HG03520 (cell line): ENCODE measurements at regions not wholly inside any gene's neighbourhood (a gene's known extent, or its start where the extent isn't known, plus 50 kb on each side); places are given as distances from the start of the nearest gene placed in this dataset.

Experiments
- ATAC-seq: cut with Tn5 transposase; IDR thresholded peaks from one replicate; pipeline ENCODE4 v1.9.1; 2021; ENCODE audit warnings: mild to moderate bottlenecking, moderate library complexity; ENCODE audit not compliant: unreplicated experiment

DNA sequence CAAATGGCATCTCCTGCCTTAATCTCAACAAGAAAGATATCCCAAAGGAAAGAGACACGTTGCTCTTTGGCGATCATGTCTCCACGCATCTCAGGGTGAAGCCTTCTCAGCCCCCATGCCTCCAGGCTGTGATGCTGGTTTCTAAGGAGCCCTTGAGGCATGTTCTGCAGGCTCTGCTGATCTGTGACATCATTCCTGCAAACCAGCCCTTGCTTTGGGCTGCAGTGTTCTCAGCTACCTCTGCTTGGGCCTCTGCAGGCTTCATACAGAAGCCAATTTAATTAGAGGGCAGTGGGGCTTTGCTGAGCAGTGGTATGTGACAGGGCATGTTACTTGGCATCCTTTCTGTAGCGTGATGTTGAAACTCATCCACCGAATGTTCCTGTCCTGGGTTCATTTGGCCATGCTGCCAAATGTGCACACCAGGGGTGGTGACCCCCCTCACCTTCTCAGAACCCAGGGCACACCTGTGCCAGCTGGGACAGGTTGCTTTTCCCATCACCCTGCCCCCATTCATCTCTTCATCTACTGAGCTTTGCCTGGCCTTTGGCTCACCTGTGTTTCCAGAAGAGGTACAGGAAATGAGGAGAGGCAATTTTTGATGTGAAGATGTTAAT is 230.9 kb downstream of the TEX29 start:
- ATAC-seq, result no peak

DNA sequence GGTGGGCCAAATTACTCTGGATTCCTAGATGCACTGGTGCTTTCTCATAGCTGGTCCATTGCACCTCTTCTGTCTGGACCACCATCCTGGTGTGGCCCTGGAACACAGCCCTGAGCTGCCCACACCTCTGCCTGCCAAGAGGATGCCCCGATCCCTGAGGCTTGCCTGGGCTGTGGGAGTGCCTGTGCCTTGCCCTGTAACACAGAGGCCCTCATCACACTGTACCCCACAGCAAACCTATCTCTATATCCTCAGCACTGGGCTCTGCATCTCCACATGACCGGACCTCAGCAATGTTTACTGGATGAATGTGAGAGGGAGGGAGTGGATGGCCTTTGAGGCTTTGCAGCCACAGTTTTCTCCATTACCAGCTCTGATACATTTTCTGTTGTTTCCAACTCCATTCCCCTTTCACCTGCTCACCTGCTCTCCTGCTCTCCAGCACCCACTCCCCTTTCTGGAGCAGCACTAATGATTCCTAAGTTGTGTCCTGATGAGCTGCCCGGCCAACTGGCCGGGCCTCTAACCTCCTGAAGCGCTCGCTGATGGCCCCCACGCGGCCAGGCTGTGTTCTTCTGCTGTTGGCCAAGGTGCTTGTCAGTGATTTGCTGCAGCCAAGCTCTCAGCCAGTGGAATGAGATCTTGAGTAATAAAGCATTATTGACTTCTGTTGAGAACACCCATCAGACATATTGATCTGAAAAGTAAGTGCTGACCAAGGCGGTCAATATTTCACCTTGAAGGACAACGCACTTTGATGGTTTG is 232.6 kb downstream of the TEX29 start:
- no peak for ATAC-seq

DNA sequence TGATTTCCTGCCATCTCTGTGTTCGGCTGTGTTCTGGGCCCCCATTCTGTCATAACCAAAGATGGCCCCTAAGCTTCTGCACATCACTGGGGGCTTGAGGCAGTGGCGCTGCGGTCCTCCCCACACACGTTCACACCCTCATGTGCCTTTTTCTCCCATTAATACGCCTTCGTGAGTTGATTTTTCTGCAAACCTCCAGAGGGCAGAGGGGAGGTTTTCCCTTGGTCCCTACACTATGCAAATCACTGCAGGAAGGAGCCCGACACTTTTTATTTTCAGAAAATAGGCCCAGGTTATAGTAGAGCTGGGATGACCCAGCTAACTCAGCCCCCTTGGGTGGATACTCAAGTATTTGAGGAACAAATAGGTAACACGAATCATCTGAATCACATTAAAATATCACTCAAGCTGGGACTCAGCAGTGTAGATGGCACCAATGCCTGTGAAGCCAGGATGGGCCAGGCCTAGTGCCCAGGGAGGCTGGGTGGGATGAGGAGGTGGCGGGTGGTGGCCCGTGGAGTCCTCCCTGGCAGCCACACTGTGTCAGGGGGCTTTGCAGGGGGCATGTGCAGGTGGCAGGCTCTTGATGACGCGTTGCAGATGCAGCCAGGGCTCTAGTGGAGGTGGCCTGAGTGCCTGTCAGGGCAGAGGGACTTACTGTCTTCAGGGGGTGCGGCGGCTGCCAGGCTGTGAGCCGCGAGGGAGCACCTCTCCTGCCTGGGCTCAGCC is 234.3 kb downstream of the TEX29 start:
- no peak for ATAC-seq

DNA sequence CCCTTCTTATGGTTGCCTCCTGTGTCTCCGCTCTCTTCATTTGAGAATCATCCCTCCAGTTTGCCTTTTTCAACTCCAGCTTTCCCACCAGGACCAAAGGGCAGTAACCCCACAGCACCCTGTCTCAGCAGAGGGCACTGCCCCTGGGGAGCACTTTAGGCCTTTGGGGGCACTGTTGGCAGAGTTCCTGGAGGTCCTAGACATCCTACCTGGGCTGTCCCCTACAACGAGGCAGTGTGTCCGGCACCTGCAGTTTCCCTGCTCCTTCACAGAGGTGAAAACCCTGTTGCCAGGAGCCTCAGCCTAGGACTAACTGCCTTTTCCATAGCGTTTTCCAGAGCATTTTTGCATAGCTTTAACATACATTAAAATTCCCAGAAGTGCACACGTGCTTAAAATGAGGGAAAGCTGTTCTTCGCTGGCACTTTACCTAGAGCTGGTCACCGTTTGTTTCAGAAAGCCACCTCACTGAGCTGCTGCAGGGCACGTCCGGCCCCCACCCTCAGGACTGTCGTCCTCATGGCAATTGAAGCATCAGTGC is 234.9 kb downstream of the TEX29 start:
- ATAC-seq, result no peak

DNA sequence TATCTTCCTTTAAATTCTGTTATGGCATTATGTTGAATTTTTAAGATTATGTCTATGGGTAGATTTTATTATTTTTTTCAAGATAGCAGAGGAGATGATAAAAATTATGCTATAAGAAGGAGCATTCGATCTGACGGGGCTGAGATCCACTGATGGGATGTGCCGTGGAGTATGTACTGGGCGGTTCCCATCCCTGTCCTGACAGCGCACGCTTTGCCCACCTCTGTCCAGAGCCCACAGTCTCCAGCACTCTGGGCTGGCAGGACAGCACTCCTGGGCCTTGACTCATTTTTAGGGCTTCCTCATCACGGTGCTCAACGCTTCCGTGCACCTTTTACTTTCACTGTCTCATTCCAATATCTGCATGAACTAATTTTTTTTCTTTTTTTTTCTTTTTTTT is 235.5 kb downstream of the TEX29 start:
- no peak for ATAC-seq

DNA sequence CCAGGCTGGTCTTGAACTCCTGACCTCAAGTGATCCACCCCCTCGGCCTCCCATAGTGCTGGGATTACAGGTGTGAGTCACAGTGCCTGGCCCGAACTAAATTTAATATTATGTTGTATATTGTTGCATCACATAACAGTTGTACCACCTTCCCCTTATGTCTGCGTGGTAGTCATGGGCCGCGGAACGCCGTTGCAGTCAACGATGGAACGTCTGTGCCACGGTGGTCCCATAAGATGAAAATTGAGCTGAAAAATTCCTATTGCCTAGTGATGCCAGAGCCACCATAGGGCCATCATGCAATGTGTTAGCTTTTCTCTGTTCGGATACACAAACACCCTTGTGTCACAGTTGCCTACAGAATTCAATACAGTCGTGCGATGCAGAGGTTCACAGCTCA is 236.1 kb downstream of the TEX29 start:
- no peak for ATAC-seq

DNA sequence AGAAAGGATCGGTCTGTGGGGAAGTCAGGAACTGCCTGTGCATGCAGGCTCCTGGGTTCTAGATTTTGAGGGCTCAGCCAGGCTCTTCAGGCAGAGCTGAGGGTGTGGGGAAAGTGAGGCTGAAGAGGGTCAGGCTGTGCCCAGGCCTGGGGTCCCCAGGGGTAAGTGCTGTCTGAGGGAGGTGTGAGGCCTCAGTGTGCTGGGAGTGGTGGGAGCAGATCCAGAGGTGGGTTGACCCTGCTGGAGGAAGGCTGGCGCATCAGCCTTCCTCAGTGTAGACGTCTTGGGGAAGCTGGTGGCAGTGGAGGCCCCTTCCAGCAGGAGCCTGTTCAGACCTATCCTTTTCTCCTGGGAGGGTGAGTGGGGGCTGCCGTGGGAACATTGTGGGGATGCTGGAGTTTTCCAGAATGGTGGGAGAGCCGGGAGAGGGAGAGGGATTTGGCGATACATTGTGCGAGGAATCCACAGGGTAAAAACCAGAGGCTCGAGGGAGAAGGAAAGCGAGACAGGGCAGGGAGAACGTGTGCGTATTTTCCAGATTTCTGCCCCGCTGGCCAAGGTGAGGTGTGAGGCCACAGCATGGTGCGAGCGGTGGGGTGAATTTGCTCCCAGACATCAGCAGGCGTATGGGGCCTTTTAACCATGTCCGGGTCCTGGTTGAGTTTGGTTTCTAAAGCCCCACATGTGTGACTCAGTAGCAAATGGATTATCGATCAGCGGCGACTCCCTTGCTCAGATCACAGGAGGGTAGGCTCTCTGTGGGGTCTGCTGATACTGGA is 237.7 kb downstream of the TEX29 start:
- ATAC-seq, result no peak

DNA sequence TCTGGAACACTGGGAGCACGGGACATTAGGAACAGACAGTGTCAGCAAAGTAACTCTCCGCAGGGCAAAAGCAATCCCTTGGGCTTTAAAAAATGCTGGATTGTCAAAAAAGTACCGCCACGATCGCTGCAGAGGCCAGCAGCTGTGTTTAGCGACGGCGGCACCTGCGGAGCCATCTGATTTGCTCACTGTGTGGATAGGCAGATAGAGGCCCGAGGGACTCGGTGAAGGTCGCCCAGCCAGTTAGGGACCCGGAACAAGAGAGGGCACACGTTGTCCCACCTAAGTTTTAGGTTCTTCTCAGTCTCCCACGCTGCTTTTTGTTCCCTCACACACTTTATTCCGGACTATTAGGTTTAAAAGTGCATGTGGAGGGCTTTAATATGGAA is 238.3 kb downstream of the TEX29 start:
- no peak for ATAC-seq

DNA sequence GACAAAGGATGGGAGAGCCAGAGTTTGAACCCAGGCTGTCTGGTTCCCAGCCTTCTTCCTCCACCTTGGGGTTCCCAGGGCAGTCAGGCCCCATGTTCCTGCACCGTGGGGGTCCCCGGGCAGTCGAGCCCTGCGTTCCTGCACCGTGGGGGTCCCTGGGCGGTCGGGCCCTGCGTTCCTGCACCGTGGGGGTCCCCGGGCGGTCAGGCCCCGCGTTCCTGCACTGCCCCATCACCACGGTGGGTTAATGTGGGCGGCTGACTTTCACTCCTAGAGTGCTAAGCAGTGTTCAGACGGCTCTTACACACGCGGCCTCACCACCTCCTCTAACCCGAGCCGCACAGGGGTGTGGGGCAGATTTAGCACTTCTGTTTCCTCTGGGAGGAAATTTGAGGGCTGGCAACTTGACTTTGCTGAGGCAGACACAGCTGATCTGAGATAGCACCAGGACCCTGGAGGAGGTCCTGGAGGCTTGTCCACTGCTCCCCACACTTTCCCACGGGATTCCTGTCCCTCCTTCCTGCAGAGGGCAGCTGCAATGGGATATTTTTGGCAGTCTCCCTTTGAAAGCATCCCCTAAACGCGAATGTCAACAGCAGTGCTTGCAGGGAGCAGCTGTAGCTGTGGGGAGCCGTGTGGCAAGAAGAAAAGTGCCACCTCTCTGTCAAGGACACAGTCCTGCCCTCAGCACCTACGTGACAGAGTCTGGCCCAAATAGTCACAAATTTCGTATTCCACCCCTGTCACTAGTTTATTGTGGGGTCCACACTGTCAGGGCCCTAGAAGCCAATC is 239.4 kb downstream of the TEX29 start:
- ATAC-seq, result no peak

DNA sequence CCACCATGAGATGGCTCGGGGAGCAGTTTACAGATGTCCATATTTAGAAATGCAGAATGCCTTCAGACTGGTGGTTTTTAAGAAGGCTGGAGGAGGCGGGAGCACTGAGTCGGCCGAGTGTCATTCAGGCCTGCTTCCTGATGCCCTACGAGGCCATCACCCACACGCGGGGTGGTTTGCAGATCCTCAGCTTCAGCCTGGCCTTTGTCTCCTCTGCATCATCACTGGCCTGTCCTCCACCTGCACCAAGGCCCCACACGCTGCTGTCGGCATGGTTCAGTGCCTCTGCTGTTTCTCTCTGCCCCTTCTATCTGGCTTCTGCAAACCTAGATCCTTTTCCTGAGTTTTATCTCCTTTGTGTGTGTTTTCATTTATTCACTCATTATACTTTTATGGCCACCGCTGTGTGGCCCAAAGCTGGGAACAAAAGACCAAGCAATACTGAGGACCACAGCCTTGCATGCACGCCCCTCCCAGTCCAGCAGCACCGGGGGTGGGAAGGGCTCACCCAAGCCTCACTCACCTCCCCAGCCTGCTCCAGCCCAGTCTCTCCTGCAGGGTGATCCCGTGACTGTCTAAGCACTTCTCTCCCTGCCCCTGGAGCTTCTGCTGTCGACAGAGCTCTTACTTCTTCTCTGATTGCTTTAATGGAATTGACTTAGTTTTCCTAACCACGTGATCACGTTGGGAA is 240.8 kb downstream of the TEX29 start:
- ATAC-seq, result no peak

DNA sequence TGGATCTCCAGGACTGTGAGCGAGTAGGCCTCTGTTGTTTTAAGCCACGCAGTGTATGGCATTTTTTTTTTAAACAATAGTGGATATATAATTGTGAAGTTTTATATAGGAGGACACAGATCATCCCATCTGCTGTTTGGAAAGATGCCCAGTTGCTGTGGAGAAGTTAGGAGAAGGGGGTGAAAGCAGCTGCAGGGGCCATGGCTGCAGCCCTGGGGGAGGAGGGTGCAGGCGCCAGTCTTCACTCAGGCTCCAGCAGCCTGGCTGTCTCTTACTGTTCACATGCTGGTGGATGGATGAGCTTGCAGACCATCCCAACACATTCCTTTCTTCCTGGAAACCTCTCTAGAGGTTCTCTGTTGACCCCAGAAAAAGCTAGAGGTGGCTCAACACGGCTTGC is 242.3 kb downstream of the TEX29 start:
- ATAC-seq, result no peak

DNA sequence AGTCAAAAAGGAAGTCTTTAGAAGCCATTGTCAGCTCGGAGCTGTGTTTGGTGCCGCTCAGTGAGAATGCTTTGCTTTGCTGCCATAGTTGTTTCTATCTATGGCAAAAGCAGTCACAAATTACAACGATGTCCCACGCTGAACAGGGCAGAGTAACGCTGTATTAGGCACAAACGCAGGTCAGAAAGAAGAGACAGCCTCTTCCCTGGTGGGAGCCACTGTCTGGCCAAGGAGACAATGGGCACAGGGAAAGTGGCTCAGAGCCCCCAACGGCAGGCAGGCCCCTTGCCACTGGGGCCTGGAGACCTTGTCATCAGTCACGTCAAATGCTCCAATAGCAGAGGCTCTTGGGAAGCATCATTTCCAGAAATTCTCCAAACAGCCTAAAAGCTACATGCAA is 244.2 kb downstream of the TEX29 start:
- ATAC-seq, result no peak

DNA sequence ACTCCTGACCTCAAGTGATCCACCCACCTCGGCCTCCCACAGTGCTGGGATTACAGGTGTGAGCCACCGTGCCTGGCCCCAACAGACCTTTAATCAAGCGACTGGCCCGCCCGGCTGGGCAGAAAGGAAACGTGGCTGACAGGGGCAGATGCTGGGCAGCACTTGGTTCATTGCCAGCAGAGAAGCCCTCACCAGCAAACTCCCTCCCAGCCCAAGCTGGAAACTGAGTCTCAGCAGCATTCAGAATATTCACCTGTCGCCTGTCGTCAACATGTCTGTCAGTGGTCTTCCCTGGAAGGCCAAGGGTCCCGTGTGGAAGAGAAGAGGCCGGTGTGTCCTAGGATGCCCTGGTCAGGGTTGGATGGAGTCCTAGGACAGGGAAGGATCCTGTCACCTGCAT is 245.0 kb downstream of the TEX29 start:
- ATAC-seq, result no peak

DNA sequence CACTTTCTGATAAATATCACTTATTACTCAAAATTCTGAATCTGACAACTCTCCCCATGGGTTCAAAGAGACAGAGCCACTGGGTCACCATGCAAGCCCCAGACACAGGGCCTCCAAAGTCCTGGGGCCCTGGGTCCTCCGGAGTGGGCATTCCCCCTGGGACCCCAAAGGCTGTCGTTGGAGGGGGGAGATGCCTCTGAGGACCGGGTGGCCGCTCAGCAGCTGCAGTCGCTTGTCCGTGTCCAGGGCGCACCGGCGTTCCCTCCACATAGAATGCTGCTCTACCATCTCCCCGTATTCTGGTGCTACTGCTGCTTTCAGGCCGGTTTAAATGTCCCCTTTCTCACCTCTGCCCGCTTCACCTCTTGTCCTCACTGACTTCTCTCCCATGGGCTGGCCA is 246.1 kb downstream of the TEX29 start:
- no peak for ATAC-seq

DNA sequence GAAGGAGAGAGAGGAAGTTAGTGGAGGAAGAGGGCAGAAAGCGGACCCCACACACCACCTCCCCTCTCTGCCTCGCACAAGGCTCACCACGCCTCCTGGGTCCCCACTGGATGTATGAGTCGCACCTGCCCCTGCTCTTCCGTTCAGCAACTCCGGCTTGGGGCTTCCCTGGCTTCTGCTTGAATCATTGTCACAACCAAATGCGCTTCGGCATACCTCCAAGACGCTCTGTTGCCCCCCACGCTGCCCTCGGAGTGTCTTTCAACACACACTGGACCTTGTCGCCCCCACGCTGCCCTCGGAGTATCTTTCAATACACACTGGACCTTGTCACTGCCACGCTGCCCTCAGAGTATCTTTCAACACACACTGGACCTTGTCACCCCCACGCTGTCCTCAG is 247.2 kb downstream of the TEX29 start:
- no peak for ATAC-seq

DNA sequence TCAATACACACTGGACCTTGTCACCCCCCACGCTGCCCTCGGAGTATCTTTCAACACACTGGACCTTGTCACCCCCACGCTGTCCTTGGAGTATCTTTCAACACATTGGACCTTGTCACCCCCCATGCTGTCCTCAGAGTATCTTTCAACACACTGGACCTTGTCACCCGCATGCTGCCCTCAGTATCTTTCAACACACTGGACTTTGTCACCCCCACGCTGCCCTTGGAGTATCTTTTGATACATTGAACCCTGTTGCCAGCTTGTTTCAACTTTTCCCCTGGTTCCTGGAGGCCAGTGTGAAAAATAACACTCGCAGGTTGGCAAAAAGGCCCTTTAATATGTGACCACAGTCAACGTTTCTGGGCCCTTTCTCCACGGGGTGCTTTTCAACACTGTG is 247.8 kb downstream of the TEX29 start:
- no peak for ATAC-seq

DNA sequence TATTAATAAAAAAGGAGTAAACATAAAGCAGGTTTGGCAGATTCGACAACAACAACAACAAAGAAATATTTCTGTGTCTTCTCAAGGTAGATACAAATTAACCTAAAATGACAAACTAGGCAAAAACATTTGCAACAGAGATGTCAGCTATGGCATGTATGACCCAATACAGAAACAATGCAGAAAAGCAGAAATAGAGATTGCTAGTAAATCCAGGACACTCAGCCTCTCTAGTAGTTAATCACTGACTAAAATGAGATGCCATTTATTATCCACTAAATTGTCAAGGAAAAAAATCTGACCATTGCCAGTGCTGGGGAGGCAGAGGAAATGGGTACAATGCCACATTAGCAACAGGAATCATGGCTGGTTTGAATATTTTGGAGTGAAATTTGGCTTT is 250.5 kb downstream of the TEX29 start:
- ATAC-seq, result no peak

DNA sequence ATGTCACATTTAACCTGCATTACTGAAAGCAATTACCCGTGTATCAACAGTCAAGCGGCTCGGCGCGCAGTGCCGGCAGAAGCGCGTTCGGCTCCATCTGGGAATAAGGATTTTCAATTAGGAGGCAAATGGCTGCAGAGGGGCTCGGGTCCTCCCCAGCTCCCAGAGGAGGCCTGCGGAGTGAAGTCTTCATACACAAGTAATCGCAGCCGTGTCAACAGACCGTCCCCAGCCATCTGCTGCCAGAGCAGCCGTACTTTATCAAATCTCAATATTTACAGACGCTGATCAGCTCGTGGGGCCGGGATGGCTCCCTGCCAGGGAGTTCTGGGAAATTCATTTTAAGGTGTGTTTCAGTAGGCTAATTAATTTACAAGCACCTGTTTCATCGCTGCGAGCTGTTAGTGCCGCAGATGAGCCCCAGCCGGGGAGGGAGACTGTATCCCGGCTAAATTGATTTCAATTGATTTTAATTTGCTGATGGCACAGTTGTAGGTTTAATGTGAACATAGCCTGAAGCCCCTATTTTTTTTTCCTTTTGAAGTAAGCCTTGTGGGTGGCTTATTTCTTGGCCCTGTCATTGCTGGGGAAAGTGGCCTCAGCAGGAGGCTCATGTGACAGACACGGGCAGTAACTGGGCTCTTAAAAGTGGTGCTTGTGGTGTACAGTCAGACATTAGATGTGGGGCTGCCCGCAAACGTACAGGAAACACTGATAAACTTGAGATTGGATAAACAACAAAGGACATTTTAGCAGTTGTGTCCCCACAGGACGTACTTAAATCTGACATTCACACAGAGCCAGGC is 252.7 kb downstream of the TEX29 start:
- no peak for ATAC-seq

DNA sequence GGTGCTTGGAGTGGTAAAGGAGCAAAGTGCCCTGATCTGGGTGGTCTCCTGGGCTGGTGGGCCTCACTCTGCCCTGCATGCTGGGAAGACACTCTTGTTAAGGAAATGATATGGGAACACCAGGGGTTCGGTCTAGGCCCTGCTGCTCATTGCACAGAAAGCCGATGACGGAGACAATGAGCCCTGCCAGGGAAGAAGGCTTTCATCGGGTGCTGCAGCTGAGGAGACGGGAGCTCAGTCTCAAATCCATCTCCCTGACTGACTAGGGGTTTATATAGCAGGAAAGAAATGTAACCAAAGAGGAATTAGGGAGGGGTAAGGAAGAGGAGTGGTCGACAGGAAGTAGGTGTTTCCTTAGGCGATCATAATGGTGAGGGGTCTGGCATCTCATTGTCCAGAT is 253.4 kb downstream of the TEX29 start:
- ATAC-seq, result no peak
